HFF-Myc (cell line): ENCODE measurements at regions not wholly inside any gene's neighbourhood (a gene's known extent, or its start where the extent isn't known, plus 50 kb on each side); places are given as distances from the start of the nearest gene placed in this dataset.

Source experiments
- DNase-seq: peaks from one replicate; pipeline ENCODE4 v3.0.0-alpha.2; 2011; ENCODE audit warnings: low read depth; ENCODE audit errors: extremely low read depth
- H3K4me3 ChIP-seq: replicated peaks from 2 replicates; pipeline ENCODE4 v1.5.1; 2011; ENCODE audit warnings: low read depth, mild to moderate bottlenecking, control low read depth, low read length
- TF ChIP-seq, protein P1 (sequence below): IDR thresholded peaks from 2 replicates; pipeline ENCODE4 v1.5.1; 2012; ENCODE audit warnings: mild to moderate bottlenecking, low read depth, low read length, control low read depth; ENCODE audit errors: missing control alignments

DNA sequence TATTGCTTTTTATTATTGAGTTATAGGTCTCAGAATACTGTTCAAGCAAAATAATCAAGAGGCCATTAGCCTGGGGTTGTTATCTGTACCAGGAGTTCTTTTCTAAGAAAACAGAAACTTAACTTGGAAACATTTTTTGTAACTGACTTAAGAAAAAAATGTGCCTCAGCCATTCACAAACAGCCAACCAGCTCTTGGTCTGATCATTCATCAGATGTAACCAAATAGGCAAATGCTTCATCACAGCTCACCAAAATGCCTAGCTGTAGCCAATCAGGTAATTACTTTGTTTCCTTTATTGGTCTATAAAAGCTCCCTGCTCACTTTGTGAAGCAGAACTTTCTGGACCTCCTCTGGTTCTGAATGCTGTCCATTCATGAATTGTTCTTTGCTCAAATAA, 387.7 kb downstream of the FAT4 start:
- TF ChIP-seq, protein P1, sequence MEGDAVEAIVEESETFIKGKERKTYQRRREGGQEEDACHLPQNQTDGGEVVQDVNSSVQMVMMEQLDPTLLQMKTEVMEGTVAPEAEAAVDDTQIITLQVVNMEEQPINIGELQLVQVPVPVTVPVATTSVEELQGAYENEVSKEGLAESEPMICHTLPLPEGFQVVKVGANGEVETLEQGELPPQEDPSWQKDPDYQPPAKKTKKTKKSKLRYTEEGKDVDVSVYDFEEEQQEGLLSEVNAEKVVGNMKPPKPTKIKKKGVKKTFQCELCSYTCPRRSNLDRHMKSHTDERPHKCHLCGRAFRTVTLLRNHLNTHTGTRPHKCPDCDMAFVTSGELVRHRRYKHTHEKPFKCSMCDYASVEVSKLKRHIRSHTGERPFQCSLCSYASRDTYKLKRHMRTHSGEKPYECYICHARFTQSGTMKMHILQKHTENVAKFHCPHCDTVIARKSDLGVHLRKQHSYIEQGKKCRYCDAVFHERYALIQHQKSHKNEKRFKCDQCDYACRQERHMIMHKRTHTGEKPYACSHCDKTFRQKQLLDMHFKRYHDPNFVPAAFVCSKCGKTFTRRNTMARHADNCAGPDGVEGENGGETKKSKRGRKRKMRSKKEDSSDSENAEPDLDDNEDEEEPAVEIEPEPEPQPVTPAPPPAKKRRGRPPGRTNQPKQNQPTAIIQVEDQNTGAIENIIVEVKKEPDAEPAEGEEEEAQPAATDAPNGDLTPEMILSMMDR: no peak
- no peak overlapping the region for H3K4me3 ChIP-seq
- no peak for DNase-seq

DNA sequence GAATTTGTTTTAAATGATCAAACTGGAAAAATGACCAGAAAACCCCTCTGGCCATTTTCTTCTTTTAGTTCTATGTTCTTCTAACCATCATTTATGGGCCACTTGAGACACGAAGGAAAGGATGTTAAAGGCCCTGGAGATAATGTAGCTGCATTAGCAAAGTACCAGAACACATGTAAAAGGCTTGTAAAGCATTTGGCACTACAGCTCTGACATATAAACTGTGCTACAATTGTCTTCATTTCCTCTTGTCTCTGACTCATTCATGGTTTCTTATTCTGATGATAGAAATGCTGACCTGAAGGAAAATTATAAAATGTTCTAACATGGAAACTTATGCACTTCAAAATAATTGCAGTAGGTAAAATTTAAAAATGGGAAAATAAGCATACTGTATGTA, 388.7 kb downstream of the FAT4 start:
- TF ChIP-seq, protein P1: no peak
- H3K4me3 ChIP-seq: no peak overlapping the region
- peak; percentile 24 for DNase-seq

GRCh38 chr4:125704726-125705125, 390.0 kb downstream of the FAT4 start:
- DNase-seq: no peak
- TF ChIP-seq, protein P1: no peak
- H3K4me3 ChIP-seq: no peak overlapping the region

DNA sequence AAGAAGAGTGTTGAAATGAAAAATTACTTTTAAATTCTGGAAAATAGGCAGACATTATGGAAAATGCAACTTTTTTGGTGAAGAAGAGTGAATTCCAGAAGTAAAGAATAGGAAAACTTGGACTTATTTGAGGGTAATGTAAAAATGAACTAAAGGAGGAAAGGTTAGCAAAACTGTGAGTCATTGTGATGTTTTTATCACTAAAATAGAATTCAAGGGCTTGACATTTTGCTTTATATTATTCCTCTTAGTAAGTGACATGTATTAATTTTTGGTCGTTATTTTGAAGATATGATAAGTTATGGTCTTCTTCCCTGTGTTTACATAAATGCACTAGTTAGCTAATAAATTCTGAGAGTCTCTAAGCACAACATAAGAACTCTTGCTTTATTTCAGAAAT, 390.9 kb downstream of the FAT4 start:
- DNase-seq: no peak
- TF ChIP-seq, protein P1: no peak

DNA sequence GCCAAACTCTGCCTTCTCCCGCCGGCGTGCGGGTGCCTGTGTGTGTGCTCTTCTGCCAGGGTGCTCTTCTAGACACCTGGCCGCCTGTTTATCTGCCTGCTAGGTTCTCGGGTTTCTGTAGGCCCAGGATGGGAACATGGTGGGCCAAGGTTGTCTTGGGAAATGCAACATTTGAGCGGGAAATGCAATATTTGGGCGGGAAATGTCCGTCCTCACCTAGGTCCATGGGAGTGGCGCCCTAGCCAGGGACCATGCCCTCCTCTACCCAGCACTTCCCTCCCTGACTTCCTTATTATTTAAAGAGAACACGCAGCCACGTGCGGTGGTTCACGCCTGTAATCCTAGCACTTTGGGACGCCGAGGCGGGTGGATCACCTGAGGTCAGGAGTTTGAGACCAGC, 392.6 kb downstream of the FAT4 start:
- H3K4me3 ChIP-seq: no peak overlapping the region
- no peak for DNase-seq
- TF ChIP-seq, protein P1: no peak

More for the DNA sequence above, 390.9 kb downstream of the FAT4 start:
- H3K4me3 ChIP-seq: no peak overlapping the region

- H3K4me3 ChIP-seq: no peak overlapping the region
- TF ChIP-seq, protein P1: no peak
- no peak for DNase-seq
Measured at GRCh38 chr4:125710766-125711165, 396.0 kb downstream of the FAT4 start.

- H3K4me3 ChIP-seq: no peak overlapping the region
- TF ChIP-seq, protein P1: no peak
- DNase-seq: no peak
Measured at GRCh38 chr4:125714049-125714448, 399.3 kb downstream of the FAT4 start.
